Thyroid gland (tissue), 4 donors: ENCODE measurements at regions not wholly inside any gene's neighbourhood (a gene's known extent, or its start where the extent isn't known, plus 50 kb on each side); places are given as distances from the start of the nearest gene placed in this dataset.

ENCODE experiments used
- DNase-seq, 2 donors: peaks; one replicate each; pipeline ENCODE4 v3.0.0-alpha.2; 2019
- H3K27ac ChIP-seq, 3 donors: fragments of 200-600 bp; sonication (generic); 1 replicate in 2 of 3; 2 replicates in 1 of 3; pipeline ENCODE4 v1.5.1; 2016 to 2019; ENCODE audit warnings: mild to moderate bottlenecking in 1 of 3, moderate library complexity in 1 of 3
- H3K27me3 ChIP-seq: fragments of 200-600 bp; sonication (generic); one replicate; pipeline ENCODE4 v1.5.1; 2019
- H3K36me3 ChIP-seq, 2 donors: fragments of 200-600 bp; sonication (generic); one replicate each; pipeline ENCODE4 v1.5.1; 2016 to 2019
- H3K4me1 ChIP-seq, 2 donors: fragments of 200-600 bp; sonication (generic); one replicate each; pipeline ENCODE4 v1.5.1; 2017 to 2019
- H3K4me3 ChIP-seq, 3 donors: fragments of 200-600 bp; sonication (generic); replicated peaks in 1 of 3; 1 replicate in 2 of 3; 2 replicates in 1 of 3; pipeline ENCODE4 v1.5.1; 2016; ENCODE audit warnings: mild to moderate bottlenecking in 1 of 3
- H3K9me3 ChIP-seq: fragments of 200-600 bp; sonication (generic); one replicate; pipeline ENCODE4 v1.5.1; 2017
- POLR2A ChIP-seq, 2 donors: fragments of 450-650 bp; IDR thresholded peaks; one replicate each; pipeline ENCODE4 v1.6.1; 2017; ENCODE audit warnings: antibody characterized with exemption in 2 of 2, mild to moderate bottlenecking in 2 of 2, moderate library complexity in 1 of 2
- WGBS, 2 donors: methylation state at CpG; one replicate each; pipeline ENCODE4 v1.1.5; 2017; 5-methylcytosine and 5-hydroxymethylcytosine counted together
- intact Hi-C: fragments of 100-400 bp; cut with DNase I; formaldehyde crosslinking; loops from one replicate; pipeline ENCODE4 v1.15.1; 2023
- TF ChIP-seq, protein P1 (sequence below), 6 experiments: fragments of 200-600 bp in 3 of 6; fragments of 450-650 bp in 3 of 6; sonication (generic) in 3 of 6; IDR thresholded peaks; one replicate each; pipeline ENCODE4 v1.5.1; 2016 to 2019; ENCODE audit warnings: antibody characterized with exemption in 6 of 6, mild to moderate bottlenecking in 2 of 6, inconsistent platforms in 1 of 6, moderate library complexity in 1 of 6

DNA sequence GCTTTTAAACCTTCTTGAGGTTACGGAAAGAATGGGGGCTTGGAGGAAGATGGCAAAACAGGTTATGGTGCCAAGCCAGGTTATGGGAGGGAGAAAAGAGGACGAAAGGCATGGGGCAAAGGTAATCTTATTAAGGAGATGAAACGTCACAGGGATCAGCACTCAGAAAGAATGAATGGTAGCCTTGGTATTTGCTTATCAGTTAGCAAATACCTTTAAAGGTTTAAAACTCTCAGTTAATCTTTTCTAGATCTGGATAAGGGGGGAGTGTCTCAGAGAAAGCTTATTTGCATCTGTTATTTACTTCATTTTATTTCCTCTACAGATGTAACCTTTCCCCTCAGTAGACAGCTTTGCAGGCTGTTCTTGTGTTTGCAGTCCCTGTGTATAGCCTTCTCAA lies 55.5 kb upstream of the EEF1E1 start:
- intact Hi-C loops = no loop called here
- Histone ChIP-seq H3K27me3 (no peaks in the 10 kb centered on the region), H3K27ac (no peak overlapping the region), H3K36me3 (no peaks in the 10 kb centered on the region), H3K4me3 (no peak overlapping the region), H3K4me1 (no peaks in the 10 kb centered on the region), H3K9me3 (no peaks in the 10 kb centered on the region)
- 43 to 51% methylated on average over 3 of the region's 3 CpGs for WGBS, 2 donors
- TF ChIP-seq, protein P1, sequence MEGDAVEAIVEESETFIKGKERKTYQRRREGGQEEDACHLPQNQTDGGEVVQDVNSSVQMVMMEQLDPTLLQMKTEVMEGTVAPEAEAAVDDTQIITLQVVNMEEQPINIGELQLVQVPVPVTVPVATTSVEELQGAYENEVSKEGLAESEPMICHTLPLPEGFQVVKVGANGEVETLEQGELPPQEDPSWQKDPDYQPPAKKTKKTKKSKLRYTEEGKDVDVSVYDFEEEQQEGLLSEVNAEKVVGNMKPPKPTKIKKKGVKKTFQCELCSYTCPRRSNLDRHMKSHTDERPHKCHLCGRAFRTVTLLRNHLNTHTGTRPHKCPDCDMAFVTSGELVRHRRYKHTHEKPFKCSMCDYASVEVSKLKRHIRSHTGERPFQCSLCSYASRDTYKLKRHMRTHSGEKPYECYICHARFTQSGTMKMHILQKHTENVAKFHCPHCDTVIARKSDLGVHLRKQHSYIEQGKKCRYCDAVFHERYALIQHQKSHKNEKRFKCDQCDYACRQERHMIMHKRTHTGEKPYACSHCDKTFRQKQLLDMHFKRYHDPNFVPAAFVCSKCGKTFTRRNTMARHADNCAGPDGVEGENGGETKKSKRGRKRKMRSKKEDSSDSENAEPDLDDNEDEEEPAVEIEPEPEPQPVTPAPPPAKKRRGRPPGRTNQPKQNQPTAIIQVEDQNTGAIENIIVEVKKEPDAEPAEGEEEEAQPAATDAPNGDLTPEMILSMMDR (IDR thresholded peaks at IDR 0.05) = no peak
- no peak for TF ChIP-seq POLR2A (IDR thresholded peaks at IDR 0.05)
- no peak for DNase-seq

DNA sequence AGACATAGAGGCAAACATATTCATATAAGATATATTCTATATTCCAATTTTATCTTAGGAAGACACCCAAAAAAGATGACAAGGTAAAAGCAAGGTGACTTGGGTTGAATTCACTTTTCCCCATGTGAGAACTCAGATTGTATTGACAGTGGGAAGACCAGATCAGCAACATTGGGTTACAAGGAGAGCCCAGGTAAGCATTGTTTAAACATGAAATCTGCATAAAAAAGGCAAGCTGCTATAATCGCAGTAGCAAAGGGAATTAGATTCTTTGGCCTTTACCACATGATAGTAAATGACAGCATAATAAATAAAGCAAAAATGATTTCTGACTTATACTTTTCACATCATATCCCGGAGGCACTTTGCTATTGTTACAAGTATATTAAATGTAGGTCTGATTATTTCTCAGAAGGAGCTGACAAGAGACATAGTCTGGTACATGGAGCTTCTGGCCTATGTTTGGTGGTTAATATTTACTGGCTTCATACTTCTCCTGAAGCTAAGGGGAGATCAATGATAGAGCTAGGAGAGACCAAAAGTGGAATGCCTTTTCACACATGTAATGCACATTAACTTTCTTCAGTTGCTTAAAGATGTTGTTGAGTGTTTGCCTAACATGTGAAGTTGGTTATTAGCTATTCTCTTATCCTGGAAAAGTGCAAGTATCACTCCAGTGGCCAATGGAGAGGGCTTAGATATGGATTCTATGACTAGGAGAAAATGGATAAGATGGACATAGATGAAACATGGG lies 53.1 kb upstream of the EEF1E1 start:
- H3K4me3 ChIP-seq = no peak overlapping the region
- no peaks in the 10 kb centered on the region for H3K9me3 ChIP-seq
- no peak overlapping the region for H3K27ac ChIP-seq
- no peak for DNase-seq
- TF ChIP-seq POLR2A (IDR thresholded peaks at IDR 0.05) = no peak
- TF ChIP-seq, protein P1 (IDR thresholded peaks at IDR 0.05) = no peak
- no peaks in the 10 kb centered on the region for H3K27me3 ChIP-seq
- WGBS, 2 donors = 64 to 67% methylated on average over 2 of the region's 2 CpGs
- H3K36me3 ChIP-seq = no peaks in the 10 kb centered on the region
- intact Hi-C loops = no loop called here
- H3K4me1 ChIP-seq = no peaks in the 10 kb centered on the region
